K562 (cell line): ENCODE measurements at regions not wholly inside any gene's neighbourhood (a gene's known extent, or its start where the extent isn't known, plus 50 kb on each side); places are given as distances from the start of the nearest gene placed in this dataset.

Experiments used
- ATAC-seq: fragments of 200-7000 bp; cut with Tn5 transposase; 3 replicates; pipeline ENCODE4 v1.9.1; 2020; ENCODE audit warnings: moderate library complexity
- BruUV-seq: library from RNA; stranded (reverse); fragments of 400-500 nt; replicated peaks from 2 replicates; lab custom pipeline; 2021; lab: Mats Ljungman, UMichigan
- CTCF ChIA-PET: fragments of 300-600 bp; formaldehyde crosslinking; extraction: SDS; loops from one replicate; lab custom pipeline; 2021; ENCODE audit warnings: low intra/inter-chr PET ratio; lab: Yijun Ruan, JAX
- POLR2A ChIA-PET: fragments of 300-600, 350-650 bp; sonication (Branson Sonifier 250); formaldehyde crosslinking; extraction: SDS; loops from one replicate; lab custom pipeline; 2021; ENCODE audit warnings: antibody characterized with exemption, inconsistent platforms; lab: Yijun Ruan, JAX
- DNase-seq, 4 experiments: peaks; one replicate each; pipeline versions ENCODE4 v3.0.0 to v3.0.0-alpha.2; 2011 to 2018; ENCODE audit warnings: low spot score in 3 of 4, mixed read lengths in 3 of 4; ENCODE audit errors: extremely low read depth in 1 of 4
- FAIRE-seq: peaks from 2 replicates; lab custom pipeline; 2011; peaks lifted over from hg19 to GRCh38; lab: Jason Lieb, UNC
- H2AFZ ChIP-seq: 2 replicates; pipeline ENCODE4 v1.6.0; 2011; ENCODE audit warnings: low read depth, low read length, control low read depth, inconsistent platforms
- H3K27ac ChIP-seq: fragments of 200-600 bp; 3 replicates; pipeline ENCODE4 v1.8.0; 2011; ENCODE audit warnings: low read depth, mild to moderate bottlenecking, control low read depth, inconsistent platforms, low read length, moderate library complexity, mixed read lengths; ENCODE audit errors: extremely low read depth
- H3K27me3 ChIP-seq, 2 experiments: fragments of 300-600 bp in 1 of 2; 2 replicates in 1 of 2; 3 replicates in 1 of 2; pipeline versions ENCODE4 v1.6.0 to v1.8.0; 2011; ENCODE audit warnings: inconsistent platforms in 2 of 2, low read length in 2 of 2, mild to moderate bottlenecking in 1 of 2, mixed read lengths in 1 of 2, moderate library complexity in 1 of 2; ENCODE audit not compliant: control insufficient read depth in 2 of 2, insufficient read depth in 2 of 2
- H3K36me3 ChIP-seq: fragments of 300-600 bp; 3 replicates; pipeline ENCODE4 v1.8.0; 2011; ENCODE audit warnings: mild to moderate bottlenecking, low read length, inconsistent platforms; ENCODE audit not compliant: control insufficient read depth, insufficient read depth
- H3K4me1 ChIP-seq, 2 experiments: fragments of 200-600 bp in 1 of 2; replicated peaks in 1 of 2; 2 replicates in 1 of 2; 3 replicates in 1 of 2; pipeline versions ENCODE4 v1.5.1 to v1.8.0; 2011; ENCODE audit warnings: inconsistent platforms in 2 of 2, low read length in 2 of 2, mild to moderate bottlenecking in 1 of 2, mixed read lengths in 1 of 2, moderate library complexity in 1 of 2; ENCODE audit not compliant: control insufficient read depth in 2 of 2, insufficient read depth in 2 of 2
- H3K4me2 ChIP-seq: 2 replicates; pipeline ENCODE4 v1.6.1; 2011; ENCODE audit warnings: low read length, control low read depth, inconsistent platforms, mixed read lengths; ENCODE audit not compliant: insufficient read depth
- H3K4me3 ChIP-seq: fragments of 200-600 bp; sonication (generic), shearing (Covaris generic); 2 replicates; pipeline ENCODE4 v1.5.1; 2016; ENCODE audit warnings: control low read depth, inconsistent platforms
- H3K79me2 ChIP-seq: fragments of 200-600 bp; 3 replicates; pipeline ENCODE4 v1.8.0; 2011; ENCODE audit warnings: low read length, inconsistent platforms; ENCODE audit not compliant: control insufficient read depth, insufficient read depth
- H3K9ac ChIP-seq, 2 experiments: 2 replicates each; pipeline versions ENCODE4 v1.6.0 to v1.6.1; 2011; ENCODE audit warnings: low read depth in 2 of 2, low read length in 2 of 2, control low read depth in 1 of 2, inconsistent platforms in 1 of 2, mild to moderate bottlenecking in 1 of 2, mixed read lengths in 1 of 2; ENCODE audit not compliant: insufficient read depth in 1 of 2
- H3K9me1 ChIP-seq: one replicate; pipeline ENCODE4 v1.6.0; 2011; ENCODE audit warnings: inconsistent platforms, mild to moderate bottlenecking, low read length, moderate library complexity; ENCODE audit not compliant: control insufficient read depth, insufficient read depth
- H3K9me3 ChIP-seq: replicated peaks from 2 replicates; pipeline ENCODE4 v1.5.1; 2011; ENCODE audit warnings: low read depth, low read length, inconsistent platforms; ENCODE audit not compliant: control insufficient read depth, insufficient read depth
- H4K20me1 ChIP-seq: replicated peaks from 2 replicates; pipeline ENCODE4 v1.6.1; 2011; ENCODE audit warnings: low read length, inconsistent platforms, mixed read lengths; ENCODE audit not compliant: control insufficient read depth, insufficient read depth
- CBX8 ChIP-seq: fragments of 200-600 bp; sonication (generic); IDR thresholded peaks from 2 replicates; pipeline ENCODE4 v1.6.1; 2012; ENCODE audit warnings: borderline replicate concordance, mixed run types, low read depth, mild to moderate bottlenecking, moderate library complexity, mixed read lengths, low read length, control low read depth, inconsistent platforms; ENCODE audit not compliant: poor library complexity, severe bottlenecking; ENCODE audit errors: extremely low read depth
- ELF4 ChIP-seq: fragments of 450-650 bp; formaldehyde crosslinking; IDR thresholded peaks from 2 replicates; pipeline ENCODE4 v1.4.0; 2022; ENCODE audit warnings: missing genetic modification characterization
- GATAD2A ChIP-seq: fragments of 450-650 bp; IDR thresholded peaks from 2 replicates; pipeline ENCODE4 v1.6.1; 2017
- HDAC2 ChIP-seq: fragments of 450-650 bp; IDR thresholded peaks from 2 replicates; pipeline ENCODE4 v1.6.1; 2016; ENCODE audit warnings: mild to moderate bottlenecking
- HNRNPK ChIP-seq: fragments of 200-400 bp; formaldehyde crosslinking; IDR thresholded peaks from one replicate; pipeline ENCODE4 v1.6.1; 2018; ENCODE audit warnings: mild to moderate bottlenecking, low read depth, low read length; ENCODE audit not compliant: poor library complexity, severe bottlenecking
- KLF6 ChIP-seq: fragments of 250-450 bp; sonication (Bioruptor Pico); IDR thresholded peaks from 2 replicates; pipeline ENCODE4 v1.4.0; 2020; ENCODE audit warnings: mild to moderate bottlenecking, moderate library complexity, borderline replicate concordance
- NELFE ChIP-seq: IDR thresholded peaks from 2 replicates; pipeline ENCODE4 v1.6.1; 2011; ENCODE audit warnings: mild to moderate bottlenecking; ENCODE audit not compliant: insufficient read depth, insufficient read length
- RFX7 ChIP-seq: fragments of 250-450 bp; sonication (Bioruptor Pico); IDR thresholded peaks from 2 replicates; pipeline ENCODE4 v1.5.1; 2021; ENCODE audit warnings: mild to moderate bottlenecking
- RNF2 ChIP-seq: sonication (generic); IDR thresholded peaks from 2 replicates; pipeline ENCODE4 v1.6.1; 2016
- SIN3A ChIP-seq, 2 experiments: fragments of 150-350 bp in 1 of 2; IDR thresholded peaks; 2 replicates each; pipeline ENCODE4 v1.6.1; 2011 to 2016; ENCODE audit warnings: borderline replicate concordance in 2 of 2, low read depth in 2 of 2, low read length in 2 of 2, mild to moderate bottlenecking in 2 of 2, moderate library complexity in 2 of 2; ENCODE audit not compliant: control insufficient read depth in 1 of 2
- ZNF134 ChIP-seq: fragments of 250-450 bp; sonication (Bioruptor Pico); conservative IDR thresholded peaks from 2 replicates; pipeline ENCODE4 v1.4.0; 2020
- ZNF592 ChIP-seq: fragments of 450-650 bp; IDR thresholded peaks from 2 replicates; pipeline ENCODE4 v1.6.1; 2017; ENCODE audit warnings: antibody characterized with exemption, mild to moderate bottlenecking
- ZSCAN29 ChIP-seq: fragments of 450-650 bp; IDR thresholded peaks from 2 replicates; pipeline ENCODE4 v1.6.1; 2017
- WGBS: fragments of 100-300 bp; shearing (Covaris generic); methylation state at CpG from one replicate; pipeline ENCODE4 v1.1.6; 2016; ENCODE audit warnings: low coverage, mixed read lengths; ENCODE audit not compliant: insufficient coverage; ENCODE audit errors: missing lambda C conversion rate; 5-methylcytosine and 5-hydroxymethylcytosine counted together
- in situ Hi-C: fragments of 300-500 bp; cut with MboI; formaldehyde crosslinking; loops from 4 replicates; pipeline ENCODE4 v1.15.0; 2018; ENCODE audit warnings: inconsistent platforms, mixed read lengths
- intact Hi-C: fragments of 100-400 bp; cut with micrococcal nuclease; formaldehyde crosslinking; loops from 2 replicates; pipeline ENCODE4 v1.14.2; 2022
- TF ChIP-seq, protein P1 (sequence below): fragments of 200-800 bp; sonication (Bioruptor generic); IDR thresholded peaks from 2 replicates; pipeline ENCODE4 v1.6.1; 2016; ENCODE audit warnings: missing genetic modification characterization, missing compliant biosample characterization

DNA sequence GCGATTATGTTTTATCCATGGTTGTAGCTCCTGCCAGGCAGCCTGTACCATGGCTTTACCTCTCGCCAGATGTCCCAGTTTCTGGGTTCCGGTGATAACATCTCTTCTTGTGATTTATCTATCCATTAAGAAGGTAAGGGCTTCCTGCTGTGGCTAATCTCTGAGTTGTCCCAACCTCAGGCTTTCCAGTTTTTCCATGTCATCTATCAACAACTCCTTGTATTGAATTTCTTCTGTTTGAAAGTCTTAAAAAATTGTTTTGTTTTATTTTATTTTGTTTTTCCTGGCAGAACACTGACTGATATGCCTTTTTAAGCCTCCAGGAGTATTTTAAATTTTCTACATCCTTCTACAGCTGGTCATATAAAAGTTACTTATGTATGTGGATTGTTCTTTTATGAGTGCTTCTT lies 241.9 kb downstream of the ANTXR2 start:
- intact Hi-C loops (no loop called here), in situ Hi-C loops (no loop called here)
- Histone ChIP-seq H3K36me3 (no peaks in the 10 kb centered on the region), H3K4me1 (no peaks in the 10 kb centered on the region; a peak in 1 of 5 replicates), H3K4me3 (no peak overlapping the region), H3K9me1 (no peaks in the 10 kb centered on the region), H3K27me3 (no peaks in the 10 kb centered on the region), H3K79me2 (no peaks in the 10 kb centered on the region), H2AFZ (no peak overlapping the region), H4K20me1 (no peaks in the 10 kb centered on the region), H3K9ac (no peak overlapping the region), H3K9me3 (no peaks in the 10 kb centered on the region), H3K4me2 (no peak overlapping the region), H3K27ac (no peak overlapping the region)
- no peak for FAIRE-seq
- TF ChIP-seq RFX7 (CRISPR knock-in tag), result no peak
- no peak for TF ChIP-seq ZNF592
- no peak for TF ChIP-seq ZSCAN29
- TF ChIP-seq HNRNPK, result no peak
- no peak for TF ChIP-seq GATAD2A
- TF ChIP-seq ELF4 (CRISPR knock-in tag), result no peak
- no peak for TF ChIP-seq KLF6 (CRISPR knock-in tag)
- TF ChIP-seq ZNF134, result no peak
- TF ChIP-seq HDAC2, result no peak
- TF ChIP-seq, protein P1, sequence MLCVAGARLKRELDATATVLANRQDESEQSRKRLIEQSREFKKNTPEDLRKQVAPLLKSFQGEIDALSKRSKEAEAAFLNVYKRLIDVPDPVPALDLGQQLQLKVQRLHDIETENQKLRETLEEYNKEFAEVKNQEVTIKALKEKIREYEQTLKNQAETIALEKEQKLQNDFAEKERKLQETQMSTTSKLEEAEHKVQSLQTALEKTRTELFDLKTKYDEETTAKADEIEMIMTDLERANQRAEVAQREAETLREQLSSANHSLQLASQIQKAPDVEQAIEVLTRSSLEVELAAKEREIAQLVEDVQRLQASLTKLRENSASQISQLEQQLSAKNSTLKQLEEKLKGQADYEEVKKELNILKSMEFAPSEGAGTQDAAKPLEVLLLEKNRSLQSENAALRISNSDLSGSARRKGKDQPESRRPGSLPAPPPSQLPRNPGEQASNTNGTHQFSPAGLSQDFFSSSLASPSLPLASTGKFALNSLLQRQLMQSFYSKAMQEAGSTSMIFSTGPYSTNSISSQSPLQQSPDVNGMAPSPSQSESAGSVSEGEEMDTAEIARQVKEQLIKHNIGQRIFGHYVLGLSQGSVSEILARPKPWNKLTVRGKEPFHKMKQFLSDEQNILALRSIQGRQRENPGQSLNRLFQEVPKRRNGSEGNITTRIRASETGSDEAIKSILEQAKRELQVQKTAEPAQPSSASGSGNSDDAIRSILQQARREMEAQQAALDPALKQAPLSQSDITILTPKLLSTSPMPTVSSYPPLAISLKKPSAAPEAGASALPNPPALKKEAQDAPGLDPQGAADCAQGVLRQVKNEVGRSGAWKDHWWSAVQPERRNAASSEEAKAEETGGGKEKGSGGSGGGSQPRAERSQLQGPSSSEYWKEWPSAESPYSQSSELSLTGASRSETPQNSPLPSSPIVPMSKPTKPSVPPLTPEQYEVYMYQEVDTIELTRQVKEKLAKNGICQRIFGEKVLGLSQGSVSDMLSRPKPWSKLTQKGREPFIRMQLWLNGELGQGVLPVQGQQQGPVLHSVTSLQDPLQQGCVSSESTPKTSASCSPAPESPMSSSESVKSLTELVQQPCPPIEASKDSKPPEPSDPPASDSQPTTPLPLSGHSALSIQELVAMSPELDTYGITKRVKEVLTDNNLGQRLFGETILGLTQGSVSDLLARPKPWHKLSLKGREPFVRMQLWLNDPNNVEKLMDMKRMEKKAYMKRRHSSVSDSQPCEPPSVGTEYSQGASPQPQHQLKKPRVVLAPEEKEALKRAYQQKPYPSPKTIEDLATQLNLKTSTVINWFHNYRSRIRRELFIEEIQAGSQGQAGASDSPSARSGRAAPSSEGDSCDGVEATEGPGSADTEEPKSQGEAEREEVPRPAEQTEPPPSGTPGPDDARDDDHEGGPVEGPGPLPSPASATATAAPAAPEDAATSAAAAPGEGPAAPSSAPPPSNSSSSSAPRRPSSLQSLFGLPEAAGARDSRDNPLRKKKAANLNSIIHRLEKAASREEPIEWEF, result no peak
- no peak for TF ChIP-seq SIN3A (IDR thresholded peaks at IDR 0.05; ENCODE audit: borderline replicate concordance in 2 of 2, control insufficient read depth in 1 of 2, low read depth in 2 of 2, low read length in 2 of 2)
- no peak for TF ChIP-seq NELFE
- TF ChIP-seq RNF2, result no peak
- no peak for TF ChIP-seq CBX8
- no peak for ATAC-seq
- 6% methylated on average over 3 of the region's 3 CpGs for WGBS
- ChIA-PET POLR2A (no interaction called here), CTCF (no interaction called here)
- no peak for DNase-seq
- BruUV-seq, result no TSS peak
